Ishikawa (cell line): ENCODE measurements at regions not wholly inside any gene's neighbourhood (a gene's known extent, or its start where the extent isn't known, plus 50 kb on each side); places are given as distances from the start of the nearest gene placed in this dataset.

Experiments used
- CEBPB ChIP-seq: IDR thresholded peaks from 2 replicates; pipeline ENCODE4 v1.6.1; 2012
- CREB1 ChIP-seq: IDR thresholded peaks from 2 replicates; pipeline ENCODE4 v1.6.1; 2012; ENCODE audit warnings: low read depth
- EGR1 ChIP-seq: IDR thresholded peaks from 2 replicates; pipeline ENCODE4 v1.6.1; 2012
- EP300 ChIP-seq: IDR thresholded peaks from 2 replicates; pipeline ENCODE4 v1.6.1; 2012; ENCODE audit warnings: borderline replicate concordance
- FOXM1 ChIP-seq: IDR thresholded peaks from 2 replicates; pipeline ENCODE4 v1.6.1; 2012; ENCODE audit warnings: low read depth, borderline replicate concordance
- MAX ChIP-seq: IDR thresholded peaks from 2 replicates; pipeline ENCODE4 v1.6.1; 2012
- NFIC ChIP-seq: IDR thresholded peaks from 2 replicates; pipeline ENCODE4 v1.6.1; 2012
- RAD21 ChIP-seq: IDR thresholded peaks from 2 replicates; pipeline ENCODE4 v1.6.1; 2012; ENCODE audit warnings: low read depth
- REST ChIP-seq: IDR thresholded peaks from 2 replicates; pipeline ENCODE4 v1.6.1; 2012; ENCODE audit warnings: low read depth, mild to moderate bottlenecking
- TAF1 ChIP-seq: IDR thresholded peaks from 2 replicates; pipeline ENCODE4 v1.6.1; 2012; ENCODE audit warnings: low read depth, mild to moderate bottlenecking
- TCF12 ChIP-seq: IDR thresholded peaks from 2 replicates; pipeline ENCODE4 v1.6.1; 2012; ENCODE audit warnings: low read depth
- TEAD4 ChIP-seq: IDR thresholded peaks from 2 replicates; pipeline ENCODE4 v1.6.1; 2012
- USF1 ChIP-seq: IDR thresholded peaks from 2 replicates; pipeline ENCODE4 v1.6.1; 2012
- YY1 ChIP-seq: IDR thresholded peaks from 2 replicates; pipeline ENCODE4 v1.6.1; 2012; ENCODE audit warnings: low read depth
- ZBTB7A ChIP-seq: IDR thresholded peaks from 2 replicates; pipeline ENCODE4 v1.6.1; 2012; ENCODE audit warnings: low read depth

GRCh38 chr6:3534599-3534998, 77.7 kb upstream of the SLC22A23 start:
- TF ChIP-seq RAD21 (no peak), EGR1 (no peak), YY1 (no peak), USF1 (no peak), TAF1 (no peak), REST (no peak), TCF12 (no peak), FOXM1 (no peak), CREB1 (no peak), NFIC (no peak)

- TF ChIP-seq RAD21 (no peak), FOXM1 (no peak)
Measured at GRCh38 chr6:3533981-3534380, 77.1 kb upstream of the SLC22A23 start.

- TF ChIP-seq CREB1 (no peak), MAX (no peak), TCF12 (no peak), TEAD4 (no peak), FOXM1 (no peak), RAD21 (no peak), USF1 (no peak), ZBTB7A (no peak), NFIC (no peak), YY1 (no peak), TAF1 (no peak), CEBPB (no peak), EGR1 (no peak)
Measured at GRCh38 chr6:3532296-3532916, 75.6 kb upstream of the SLC22A23 start.

GRCh38 chr6:3531481-3531880, 74.6 kb upstream of the SLC22A23 start:
- no peak for TF ChIP-seq CREB1
- no peak for TF ChIP-seq ZBTB7A
- TF ChIP-seq TAF1: no peak
- no peak for TF ChIP-seq YY1
- no peak for TF ChIP-seq NFIC
- no peak for TF ChIP-seq REST
- no peak for TF ChIP-seq EP300
- TF ChIP-seq MAX: no peak
- no peak for TF ChIP-seq EGR1
- TF ChIP-seq CEBPB: no peak

- TF ChIP-seq FOXM1 (no peak), USF1 (no peak), EGR1 (no peak), TCF12 (no peak), EP300 (no peak), ZBTB7A (no peak), RAD21 (no peak), REST (no peak)
Measured at GRCh38 chr6:3530515-3530914, 73.7 kb upstream of the SLC22A23 start.
